H9 (cell line): ENCODE measurements at regions not wholly inside any gene's neighbourhood (a gene's known extent, or its start where the extent isn't known, plus 50 kb on each side); places are given as distances from the start of the nearest gene placed in this dataset.

ENCODE experiments used
- DNase-seq: peaks from one replicate; pipeline ENCODE4 v3.0.0-alpha.2; 2017
- H2AFZ ChIP-seq: one replicate; pipeline ENCODE4 v1.6.1; 2013; ENCODE audit warnings: mild to moderate bottlenecking, low read length, control low read depth, moderate library complexity
- H2AK5ac ChIP-seq: 2 replicates; pipeline ENCODE4 v1.6.1; 2013; ENCODE audit warnings: low read length, control low read depth, mixed read lengths; ENCODE audit not compliant: insufficient read length
- H2BK120ac ChIP-seq: one replicate; pipeline ENCODE4 v1.6.1; 2013; ENCODE audit warnings: low read depth, mild to moderate bottlenecking, low read length, control low read depth, inconsistent platforms; ENCODE audit not compliant: poor library complexity, severe bottlenecking
- H2BK12ac ChIP-seq: 2 replicates; pipeline ENCODE4 v1.6.1; 2013; ENCODE audit warnings: low read length, control low read depth, mixed read lengths, low read depth; ENCODE audit not compliant: insufficient read length
- H2BK15ac ChIP-seq: 2 replicates; pipeline ENCODE4 v1.6.1; 2013; ENCODE audit warnings: low read depth, low read length, control low read depth
- H2BK20ac ChIP-seq: one replicate; pipeline ENCODE4 v1.6.1; 2013; ENCODE audit warnings: low read depth, mild to moderate bottlenecking, low read length, control low read depth, inconsistent platforms; ENCODE audit not compliant: poor library complexity, severe bottlenecking
- H2BK5ac ChIP-seq: 2 replicates; pipeline ENCODE4 v1.6.1; 2013; ENCODE audit warnings: low read length, control low read depth, mixed read lengths; ENCODE audit not compliant: insufficient read length
- H3K14ac ChIP-seq: 2 replicates; pipeline ENCODE4 v1.6.1; 2013; ENCODE audit warnings: low read length, control low read depth; ENCODE audit not compliant: insufficient read depth
- H3K18ac ChIP-seq: 2 replicates; pipeline ENCODE4 v1.6.1; 2013; ENCODE audit warnings: low read depth, mild to moderate bottlenecking, mixed read lengths, low read length, control low read depth; ENCODE audit not compliant: insufficient read length
- H3K23ac ChIP-seq: 2 replicates; pipeline ENCODE4 v1.6.1; 2013; ENCODE audit warnings: low read length, control low read depth, mixed read lengths, low read depth; ENCODE audit not compliant: insufficient read length
- H3K23me2 ChIP-seq: 2 replicates; pipeline ENCODE4 v1.6.1; 2013; ENCODE audit warnings: low read depth, mild to moderate bottlenecking, mixed read lengths, low read length, control low read depth; ENCODE audit not compliant: insufficient read length, poor library complexity, severe bottlenecking
- H3K27ac ChIP-seq: 2 replicates; pipeline ENCODE4 v1.5.1; 2013; ENCODE audit warnings: low read length, control low read depth, mixed read lengths, low read depth; ENCODE audit not compliant: insufficient read length
- H3K27me3 ChIP-seq: 2 replicates; pipeline ENCODE4 v1.6.1; 2013; ENCODE audit warnings: low read length, control low read depth, inconsistent platforms; ENCODE audit not compliant: insufficient read depth
- H3K4ac ChIP-seq: 2 replicates; pipeline ENCODE4 v1.6.1; 2013; ENCODE audit warnings: low read depth, mild to moderate bottlenecking, control low read depth, inconsistent platforms, low read length, moderate library complexity
- H3K4me1 ChIP-seq: 2 replicates; pipeline ENCODE4 v1.6.1; 2013; ENCODE audit warnings: low read length, control low read depth, inconsistent platforms; ENCODE audit not compliant: insufficient read depth
- H3K4me2 ChIP-seq: 2 replicates; pipeline ENCODE4 v1.6.1; 2013; ENCODE audit warnings: low read length, control low read depth, mixed read lengths; ENCODE audit not compliant: insufficient read length, insufficient read depth
- H3K56ac ChIP-seq: 2 replicates; pipeline ENCODE4 v1.6.1; 2013; ENCODE audit warnings: low read depth, mild to moderate bottlenecking, mixed read lengths, low read length, control low read depth; ENCODE audit not compliant: insufficient read length
- H3K79me1 ChIP-seq: 2 replicates; pipeline ENCODE4 v1.6.1; 2013; ENCODE audit warnings: low read depth, mild to moderate bottlenecking, moderate library complexity, low read length, control low read depth, inconsistent platforms; ENCODE audit not compliant: insufficient read depth, poor library complexity, severe bottlenecking
- H3K79me2 ChIP-seq: 2 replicates; pipeline ENCODE4 v1.6.1; 2013; ENCODE audit warnings: low read length, control low read depth, inconsistent platforms; ENCODE audit not compliant: insufficient read depth
- H3K9ac ChIP-seq: 2 replicates; pipeline ENCODE4 v1.6.1; 2013; ENCODE audit warnings: low read length, control low read depth, mixed read lengths; ENCODE audit not compliant: insufficient read length; ENCODE audit errors: extremely low read depth
- H3K9me3 ChIP-seq: one replicate; pipeline ENCODE4 v1.6.1; 2013; ENCODE audit warnings: low read depth, low read length, inconsistent platforms; ENCODE audit not compliant: control insufficient read depth
- H3T11ph ChIP-seq: one replicate; pipeline ENCODE4 v1.6.1; 2013; ENCODE audit warnings: mild to moderate bottlenecking, low read length, control low read depth, inconsistent platforms
- H4K20me1 ChIP-seq: one replicate; pipeline ENCODE4 v1.6.1; 2013; ENCODE audit not compliant: control insufficient read depth, insufficient read length, insufficient read depth
- H4K5ac ChIP-seq: 2 replicates; pipeline ENCODE4 v1.6.1; 2013; ENCODE audit warnings: low read depth, mild to moderate bottlenecking, mixed read lengths, low read length, control low read depth; ENCODE audit not compliant: insufficient read length
- H4K8ac ChIP-seq: replicated peaks from 2 replicates; pipeline ENCODE4 v1.6.1; 2013; ENCODE audit warnings: low read length, control low read depth, mixed read lengths, low read depth; ENCODE audit not compliant: insufficient read length
- H4K91ac ChIP-seq: 2 replicates; pipeline ENCODE4 v1.6.1; 2013; ENCODE audit warnings: low read depth, mild to moderate bottlenecking, moderate library complexity, mixed read lengths, low read length, control low read depth; ENCODE audit not compliant: insufficient read length
- H3K27ac Mint-ChIP-seq, 3 experiments: 2 replicates in 2 of 3; 3 replicates in 1 of 3; pipeline ENCODE4 v1.8.0; 2020 to 2021; ENCODE audit warnings: mixed read lengths in 3 of 3, mild to moderate bottlenecking in 1 of 3, moderate library complexity in 1 of 3
- H3K27me3 Mint-ChIP-seq: 2 replicates; pipeline ENCODE4 v1.8.0; 2021; ENCODE audit warnings: low read depth, mild to moderate bottlenecking, moderate library complexity, mixed read lengths
- H3K36me3 Mint-ChIP-seq, 3 experiments: 2 replicates in 2 of 3; 3 replicates in 1 of 3; pipeline ENCODE4 v1.8.0; 2020 to 2021; ENCODE audit warnings: low read depth in 3 of 3, mixed read lengths in 3 of 3; ENCODE audit not compliant: insufficient read depth in 1 of 3
- H3K4me1 Mint-ChIP-seq, 2 experiments: 2 replicates each; pipeline ENCODE4 v1.8.0; 2020; ENCODE audit warnings: mixed read lengths in 2 of 2
- H3K4me3 Mint-ChIP-seq, 2 experiments: 2 replicates in 1 of 2; 3 replicates in 1 of 2; pipeline ENCODE4 v1.8.0; 2020 to 2021; ENCODE audit warnings: mild to moderate bottlenecking in 2 of 2, mixed read lengths in 2 of 2, moderate library complexity in 1 of 2
- H3K9me3 Mint-ChIP-seq, 2 experiments: 2 replicates in 1 of 2; 3 replicates in 1 of 2; pipeline ENCODE4 v1.8.0; 2020; ENCODE audit warnings: mild to moderate bottlenecking in 2 of 2, mixed read lengths in 2 of 2, moderate library complexity in 1 of 2
- CTCF ChIP-seq: fragments of 200-600 bp; sonication (generic); conservative IDR thresholded peaks from 3 replicates; pipeline ENCODE4 v1.8.0; 2021; ENCODE audit warnings: antibody characterized with exemption, mild to moderate bottlenecking
- WGBS: extraction: QIAGEN DNeasy Blood & Tissue Kit; methylation state at CpG from one replicate; pipeline ENCODE4 v1.1.7; 2013; ENCODE audit warnings: missing lambda C conversion rate, low lambda C conversion rate, mixed read lengths; ENCODE audit not compliant: insufficient read length; ENCODE audit errors: extremely low coverage; 5-methylcytosine and 5-hydroxymethylcytosine counted together

DNA sequence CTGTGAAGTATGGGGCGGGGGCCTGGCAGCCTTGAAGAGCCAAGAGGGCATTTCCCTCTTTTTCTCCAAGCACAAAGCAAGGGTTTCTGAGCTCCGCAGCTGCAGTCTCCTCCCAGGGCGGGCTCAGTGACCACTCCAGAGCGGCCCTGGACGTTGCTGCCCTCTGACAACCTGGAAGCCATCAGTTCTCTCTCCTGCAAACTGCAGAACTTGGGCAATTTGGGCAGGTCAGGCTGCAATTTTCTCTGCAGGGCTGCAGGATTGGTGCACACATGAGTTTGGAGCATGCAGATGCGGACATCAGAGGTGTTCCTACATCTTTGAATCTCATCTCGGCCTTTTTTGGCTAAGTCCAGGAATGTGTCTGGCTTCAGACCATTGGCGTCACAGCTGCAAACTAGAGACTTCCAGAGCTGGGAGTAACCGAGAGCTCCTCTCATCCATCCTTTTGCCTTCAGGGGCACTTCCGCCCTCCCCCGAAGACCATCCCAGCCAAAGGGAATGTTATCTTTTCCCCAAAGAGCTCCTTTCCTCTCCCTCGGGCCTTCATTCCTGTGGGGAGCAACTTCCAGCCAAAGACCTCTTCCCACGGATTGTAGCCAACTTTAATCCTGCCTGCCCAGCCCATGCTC lies 139.6 kb upstream of the WNT4 start:
- no peak overlapping the region for H2BK15ac ChIP-seq
- no peak overlapping the region for H4K8ac ChIP-seq
- H3K9me3 ChIP-seq: no peaks in the 10 kb centered on the region
- Mint-ChIP-seq H3K4me1 (peaks cover 0 to 4% of the 10 kb centered on the region in 2 experiments; a peak in 2 of 4 replicates), H3K4me3 (no peak overlapping the region), H3K36me3 (no peaks in the 10 kb centered on the region), H3K9me3 (peaks cover 0 to 7% of the 10 kb centered on the region in 2 experiments; a peak in 3 of 5 replicates), H3K27ac (no peak overlapping the region), H3K27me3 (peaks cover 5% of the 10 kb centered on the region)
- H4K20me1 ChIP-seq: no peaks in the 10 kb centered on the region
- no peak overlapping the region for H2BK20ac ChIP-seq
- no peak overlapping the region for H3K23ac ChIP-seq
- no peak overlapping the region for H4K5ac ChIP-seq
- no peaks in the 10 kb centered on the region for H3K4me1 ChIP-seq
- no peak overlapping the region for H2AFZ ChIP-seq
- H3K14ac ChIP-seq: no peak overlapping the region
- no CpG with 5 or more reads among the region's 13 CpGs for WGBS
- H3K18ac ChIP-seq: no peak overlapping the region
- DNase-seq: no peak
- H4K91ac ChIP-seq: no peak overlapping the region
- H3K79me1 ChIP-seq: no peaks in the 10 kb centered on the region
- no peak for TF ChIP-seq CTCF
- H2BK5ac ChIP-seq: no peak overlapping the region
- no peak overlapping the region for H3T11ph ChIP-seq
- H3K27me3 ChIP-seq: no peaks in the 10 kb centered on the region
- no peak overlapping the region for H2BK120ac ChIP-seq
- H2AK5ac ChIP-seq: no peak overlapping the region
- no peak overlapping the region for H3K56ac ChIP-seq
- H2BK12ac ChIP-seq: no peak overlapping the region
- H3K9ac ChIP-seq: no peak overlapping the region
- H3K79me2 ChIP-seq: no peaks in the 10 kb centered on the region
- no peak overlapping the region for H3K4ac ChIP-seq
- H3K4me2 ChIP-seq: no peak overlapping the region
- no peaks in the 10 kb centered on the region for H3K23me2 ChIP-seq
- H3K27ac ChIP-seq: no peak overlapping the region
